Body of pancreas (tissue), 4 donors: ENCODE measurements at regions not wholly inside any gene's neighbourhood (a gene's known extent, or its start where the extent isn't known, plus 50 kb on each side); places are given as distances from the start of the nearest gene placed in this dataset.

Experiments
- CTCF ChIP-seq, 7 experiments: fragments of 450-650 bp in 4 of 7; fragments of 200-600 bp in 3 of 7; sonication (generic) in 3 of 7; IDR thresholded peaks; one replicate each; pipeline ENCODE4 v1.5.1; 2016 to 2019; ENCODE audit warnings: antibody characterized with exemption in 7 of 7
- POLR2A ChIP-seq, 3 donors: fragments of 450-650 bp; IDR thresholded peaks; one replicate each; pipeline ENCODE4 v1.6.1; 2016; ENCODE audit warnings: antibody characterized with exemption in 3 of 3, mild to moderate bottlenecking in 2 of 3

DNA sequence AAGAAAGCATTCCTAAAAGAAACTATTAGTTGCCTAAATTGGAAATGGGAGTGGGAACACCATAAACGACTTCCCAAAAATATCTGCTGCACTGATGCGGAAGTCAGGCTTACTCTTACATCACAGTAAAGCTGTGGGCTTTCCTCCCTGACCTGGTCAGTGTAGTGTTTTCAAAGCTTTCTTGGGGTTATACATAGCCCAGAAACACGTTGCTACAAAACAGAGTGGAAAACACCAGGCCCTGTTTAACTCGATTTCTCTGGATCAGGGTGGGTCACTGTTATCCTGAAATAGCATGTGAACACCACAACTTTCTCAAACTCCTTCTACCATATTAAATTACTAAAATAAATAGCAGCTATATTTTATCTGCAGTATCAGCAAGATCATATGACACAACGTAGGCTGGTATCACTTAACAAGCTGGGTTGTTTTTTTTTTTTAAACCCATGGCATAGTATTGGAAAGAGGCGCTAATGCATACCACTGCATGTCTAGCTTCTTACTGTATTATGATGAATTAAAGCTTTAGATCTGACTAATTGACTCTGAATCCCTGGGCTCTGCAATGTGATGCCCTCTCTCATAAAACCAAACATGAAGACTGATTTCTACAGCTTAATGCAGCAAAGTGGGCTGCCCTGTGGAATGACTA lies 184.6 kb downstream of the TGFB2 start:
- no peak for TF ChIP-seq POLR2A (IDR thresholded peaks at IDR 0.05)
- TF ChIP-seq CTCF (IDR thresholded peaks at IDR 0.05): no peak
